H9 (cell line): ENCODE measurements at regions not wholly inside any gene's neighbourhood (a gene's known extent, or its start where the extent isn't known, plus 50 kb on each side); places are given as distances from the start of the nearest gene placed in this dataset.

Source experiments
- DNase-seq: peaks from one replicate; pipeline ENCODE4 v3.0.0-alpha.2; 2017
- H2AFZ ChIP-seq: one replicate; pipeline ENCODE4 v1.6.1; 2013; ENCODE audit warnings: mild to moderate bottlenecking, low read length, control low read depth, moderate library complexity
- H2AK5ac ChIP-seq: 2 replicates; pipeline ENCODE4 v1.6.1; 2013; ENCODE audit warnings: low read length, control low read depth, mixed read lengths; ENCODE audit not compliant: insufficient read length
- H2BK120ac ChIP-seq: one replicate; pipeline ENCODE4 v1.6.1; 2013; ENCODE audit warnings: low read depth, mild to moderate bottlenecking, low read length, control low read depth, inconsistent platforms; ENCODE audit not compliant: poor library complexity, severe bottlenecking
- H2BK12ac ChIP-seq: 2 replicates; pipeline ENCODE4 v1.6.1; 2013; ENCODE audit warnings: low read length, control low read depth, mixed read lengths, low read depth; ENCODE audit not compliant: insufficient read length
- H2BK15ac ChIP-seq: 2 replicates; pipeline ENCODE4 v1.6.1; 2013; ENCODE audit warnings: low read depth, low read length, control low read depth
- H2BK20ac ChIP-seq: one replicate; pipeline ENCODE4 v1.6.1; 2013; ENCODE audit warnings: low read depth, mild to moderate bottlenecking, low read length, control low read depth, inconsistent platforms; ENCODE audit not compliant: poor library complexity, severe bottlenecking
- H2BK5ac ChIP-seq: 2 replicates; pipeline ENCODE4 v1.6.1; 2013; ENCODE audit warnings: low read length, control low read depth, mixed read lengths; ENCODE audit not compliant: insufficient read length
- H3K14ac ChIP-seq: 2 replicates; pipeline ENCODE4 v1.6.1; 2013; ENCODE audit warnings: low read length, control low read depth; ENCODE audit not compliant: insufficient read depth
- H3K18ac ChIP-seq: 2 replicates; pipeline ENCODE4 v1.6.1; 2013; ENCODE audit warnings: low read depth, mild to moderate bottlenecking, mixed read lengths, low read length, control low read depth; ENCODE audit not compliant: insufficient read length
- H3K23ac ChIP-seq: 2 replicates; pipeline ENCODE4 v1.6.1; 2013; ENCODE audit warnings: low read length, control low read depth, mixed read lengths, low read depth; ENCODE audit not compliant: insufficient read length
- H3K23me2 ChIP-seq: 2 replicates; pipeline ENCODE4 v1.6.1; 2013; ENCODE audit warnings: low read depth, mild to moderate bottlenecking, mixed read lengths, low read length, control low read depth; ENCODE audit not compliant: insufficient read length, poor library complexity, severe bottlenecking
- H3K27ac ChIP-seq: 2 replicates; pipeline ENCODE4 v1.5.1; 2013; ENCODE audit warnings: low read length, control low read depth, mixed read lengths, low read depth; ENCODE audit not compliant: insufficient read length
- H3K27me3 ChIP-seq: 2 replicates; pipeline ENCODE4 v1.6.1; 2013; ENCODE audit warnings: low read length, control low read depth, inconsistent platforms; ENCODE audit not compliant: insufficient read depth
- H3K4ac ChIP-seq: 2 replicates; pipeline ENCODE4 v1.6.1; 2013; ENCODE audit warnings: low read depth, mild to moderate bottlenecking, control low read depth, inconsistent platforms, low read length, moderate library complexity
- H3K4me1 ChIP-seq: 2 replicates; pipeline ENCODE4 v1.6.1; 2013; ENCODE audit warnings: low read length, control low read depth, inconsistent platforms; ENCODE audit not compliant: insufficient read depth
- H3K4me2 ChIP-seq: 2 replicates; pipeline ENCODE4 v1.6.1; 2013; ENCODE audit warnings: low read length, control low read depth, mixed read lengths; ENCODE audit not compliant: insufficient read length, insufficient read depth
- H3K56ac ChIP-seq: 2 replicates; pipeline ENCODE4 v1.6.1; 2013; ENCODE audit warnings: low read depth, mild to moderate bottlenecking, mixed read lengths, low read length, control low read depth; ENCODE audit not compliant: insufficient read length
- H3K79me1 ChIP-seq: 2 replicates; pipeline ENCODE4 v1.6.1; 2013; ENCODE audit warnings: low read depth, mild to moderate bottlenecking, moderate library complexity, low read length, control low read depth, inconsistent platforms; ENCODE audit not compliant: insufficient read depth, poor library complexity, severe bottlenecking
- H3K79me2 ChIP-seq: 2 replicates; pipeline ENCODE4 v1.6.1; 2013; ENCODE audit warnings: low read length, control low read depth, inconsistent platforms; ENCODE audit not compliant: insufficient read depth
- H3K9ac ChIP-seq: 2 replicates; pipeline ENCODE4 v1.6.1; 2013; ENCODE audit warnings: low read length, control low read depth, mixed read lengths; ENCODE audit not compliant: insufficient read length; ENCODE audit errors: extremely low read depth
- H3K9me3 ChIP-seq: one replicate; pipeline ENCODE4 v1.6.1; 2013; ENCODE audit warnings: low read depth, low read length, inconsistent platforms; ENCODE audit not compliant: control insufficient read depth
- H3T11ph ChIP-seq: one replicate; pipeline ENCODE4 v1.6.1; 2013; ENCODE audit warnings: mild to moderate bottlenecking, low read length, control low read depth, inconsistent platforms
- H4K20me1 ChIP-seq: one replicate; pipeline ENCODE4 v1.6.1; 2013; ENCODE audit not compliant: control insufficient read depth, insufficient read length, insufficient read depth
- H4K5ac ChIP-seq: 2 replicates; pipeline ENCODE4 v1.6.1; 2013; ENCODE audit warnings: low read depth, mild to moderate bottlenecking, mixed read lengths, low read length, control low read depth; ENCODE audit not compliant: insufficient read length
- H4K8ac ChIP-seq: replicated peaks from 2 replicates; pipeline ENCODE4 v1.6.1; 2013; ENCODE audit warnings: low read length, control low read depth, mixed read lengths, low read depth; ENCODE audit not compliant: insufficient read length
- H4K91ac ChIP-seq: 2 replicates; pipeline ENCODE4 v1.6.1; 2013; ENCODE audit warnings: low read depth, mild to moderate bottlenecking, moderate library complexity, mixed read lengths, low read length, control low read depth; ENCODE audit not compliant: insufficient read length
- H3K27ac Mint-ChIP-seq, 3 experiments: 2 replicates in 2 of 3; 3 replicates in 1 of 3; pipeline ENCODE4 v1.8.0; 2020 to 2021; ENCODE audit warnings: mixed read lengths in 3 of 3, mild to moderate bottlenecking in 1 of 3, moderate library complexity in 1 of 3
- H3K27me3 Mint-ChIP-seq: 2 replicates; pipeline ENCODE4 v1.8.0; 2021; ENCODE audit warnings: low read depth, mild to moderate bottlenecking, moderate library complexity, mixed read lengths
- H3K36me3 Mint-ChIP-seq, 3 experiments: 2 replicates in 2 of 3; 3 replicates in 1 of 3; pipeline ENCODE4 v1.8.0; 2020 to 2021; ENCODE audit warnings: low read depth in 3 of 3, mixed read lengths in 3 of 3; ENCODE audit not compliant: insufficient read depth in 1 of 3
- H3K4me1 Mint-ChIP-seq, 2 experiments: 2 replicates each; pipeline ENCODE4 v1.8.0; 2020; ENCODE audit warnings: mixed read lengths in 2 of 2
- H3K4me3 Mint-ChIP-seq, 2 experiments: 2 replicates in 1 of 2; 3 replicates in 1 of 2; pipeline ENCODE4 v1.8.0; 2020 to 2021; ENCODE audit warnings: mild to moderate bottlenecking in 2 of 2, mixed read lengths in 2 of 2, moderate library complexity in 1 of 2
- H3K9me3 Mint-ChIP-seq, 2 experiments: 2 replicates in 1 of 2; 3 replicates in 1 of 2; pipeline ENCODE4 v1.8.0; 2020; ENCODE audit warnings: mild to moderate bottlenecking in 2 of 2, mixed read lengths in 2 of 2, moderate library complexity in 1 of 2
- WGBS: extraction: QIAGEN DNeasy Blood & Tissue Kit; methylation state at CpG from one replicate; pipeline ENCODE4 v1.1.7; 2013; ENCODE audit warnings: missing lambda C conversion rate, low lambda C conversion rate, mixed read lengths; ENCODE audit not compliant: insufficient read length; ENCODE audit errors: extremely low coverage; 5-methylcytosine and 5-hydroxymethylcytosine counted together
- TF ChIP-seq, protein P1 (sequence below): fragments of 200-600 bp; sonication (generic); conservative IDR thresholded peaks from 3 replicates; pipeline ENCODE4 v1.8.0; 2021; ENCODE audit warnings: antibody characterized with exemption, mild to moderate bottlenecking

- H3K27me3 Mint-ChIP-seq = no peaks in the 10 kb centered on the region
- no peaks in the 10 kb centered on the region for H3K9me3 Mint-ChIP-seq
- H3K79me1 ChIP-seq = no peaks in the 10 kb centered on the region
- H3K4me1 Mint-ChIP-seq = no peaks in the 10 kb centered on the region
- H3K36me3 Mint-ChIP-seq = no peaks in the 10 kb centered on the region; a peak in 1 of 7 replicates
- H3K23ac ChIP-seq = no peak overlapping the region
- no peak overlapping the region for H2BK12ac ChIP-seq
- DNase-seq = no peak
- H3T11ph ChIP-seq = no peak overlapping the region
- TF ChIP-seq, protein P1, sequence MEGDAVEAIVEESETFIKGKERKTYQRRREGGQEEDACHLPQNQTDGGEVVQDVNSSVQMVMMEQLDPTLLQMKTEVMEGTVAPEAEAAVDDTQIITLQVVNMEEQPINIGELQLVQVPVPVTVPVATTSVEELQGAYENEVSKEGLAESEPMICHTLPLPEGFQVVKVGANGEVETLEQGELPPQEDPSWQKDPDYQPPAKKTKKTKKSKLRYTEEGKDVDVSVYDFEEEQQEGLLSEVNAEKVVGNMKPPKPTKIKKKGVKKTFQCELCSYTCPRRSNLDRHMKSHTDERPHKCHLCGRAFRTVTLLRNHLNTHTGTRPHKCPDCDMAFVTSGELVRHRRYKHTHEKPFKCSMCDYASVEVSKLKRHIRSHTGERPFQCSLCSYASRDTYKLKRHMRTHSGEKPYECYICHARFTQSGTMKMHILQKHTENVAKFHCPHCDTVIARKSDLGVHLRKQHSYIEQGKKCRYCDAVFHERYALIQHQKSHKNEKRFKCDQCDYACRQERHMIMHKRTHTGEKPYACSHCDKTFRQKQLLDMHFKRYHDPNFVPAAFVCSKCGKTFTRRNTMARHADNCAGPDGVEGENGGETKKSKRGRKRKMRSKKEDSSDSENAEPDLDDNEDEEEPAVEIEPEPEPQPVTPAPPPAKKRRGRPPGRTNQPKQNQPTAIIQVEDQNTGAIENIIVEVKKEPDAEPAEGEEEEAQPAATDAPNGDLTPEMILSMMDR = no peak
- H2AFZ ChIP-seq = peak overlapping the region; percentile 56
- no peak overlapping the region for H3K56ac ChIP-seq
- H2BK15ac ChIP-seq = no peak overlapping the region
- no peak overlapping the region for H3K14ac ChIP-seq
- H4K5ac ChIP-seq = no peak overlapping the region
- no peak overlapping the region for H2AK5ac ChIP-seq
- no peak overlapping the region for H4K8ac ChIP-seq
- no peaks in the 10 kb centered on the region for H4K20me1 ChIP-seq
- H3K18ac ChIP-seq = no peak overlapping the region
- no peaks in the 10 kb centered on the region for H3K79me2 ChIP-seq
- H2BK5ac ChIP-seq = no peak overlapping the region
- no peak overlapping the region for H3K27ac ChIP-seq
- H2BK120ac ChIP-seq = no peak overlapping the region
- H3K23me2 ChIP-seq = no peaks in the 10 kb centered on the region
- H3K4ac ChIP-seq = no peak overlapping the region
- no peak overlapping the region for H3K9ac ChIP-seq
- H2BK20ac ChIP-seq = no peak overlapping the region
- H4K91ac ChIP-seq = no peak overlapping the region
- no peaks in the 10 kb centered on the region for H3K4me1 ChIP-seq
- H3K4me2 ChIP-seq = no peak overlapping the region
- H3K9me3 ChIP-seq = no peaks in the 10 kb centered on the region
- no CpG with 5 or more reads among the region's 1 CpG for WGBS
- H3K4me3 Mint-ChIP-seq = no peak overlapping the region
- no peak overlapping the region; a peak in 1 of 7 replicates for H3K27ac Mint-ChIP-seq
- no peaks in the 10 kb centered on the region for H3K27me3 ChIP-seq
Measured at GRCh38 chr7:81064426-81064825, 145.6 kb upstream of the SEMA3C start.
